Activated naive CD8-positive, alpha-beta T cell treated with anti-CD3 and anti-CD28 coated beads, Interleukin-2, amount 50 U/mL, for 24 hours (primary cell): ENCODE measurements at regions not wholly inside any gene's neighbourhood (a gene's known extent, or its start where the extent isn't known, plus 50 kb on each side); places are given as distances from the start of the nearest gene placed in this dataset.
"Not testable (repeated sequence)": the region's sequence is repeated elsewhere in the genome, so short reads cannot be mapped to it uniquely, and the experiment has no call there.

Source experiments
- ATAC-seq: fragments of 150-1000 bp; cut with Tn5 transposase; one replicate; pipeline ENCODE4 v1.10.0; 2021
- DNase-seq: peaks from one replicate; pipeline ENCODE4 v3.0.0; 2021
- H3K27ac Mint-ChIP-seq: one replicate; pipeline ENCODE4 v1.8.0; 2021; ENCODE audit warnings: mild to moderate bottlenecking, mixed read lengths
- H3K27me3 Mint-ChIP-seq: one replicate; pipeline ENCODE4 v1.8.0; 2021; ENCODE audit warnings: mixed read lengths
- H3K36me3 Mint-ChIP-seq: one replicate; pipeline ENCODE4 v1.8.0; 2021; ENCODE audit warnings: low read depth, mixed read lengths
- H3K4me1 Mint-ChIP-seq: one replicate; pipeline ENCODE4 v1.8.0; 2021; ENCODE audit warnings: mixed read lengths
- H3K4me3 Mint-ChIP-seq: one replicate; pipeline ENCODE4 v1.8.0; 2021; ENCODE audit warnings: mild to moderate bottlenecking, moderate library complexity, mixed read lengths
- H3K9me3 Mint-ChIP-seq: one replicate; pipeline ENCODE4 v1.8.0; 2021; ENCODE audit warnings: mixed read lengths

DNA sequence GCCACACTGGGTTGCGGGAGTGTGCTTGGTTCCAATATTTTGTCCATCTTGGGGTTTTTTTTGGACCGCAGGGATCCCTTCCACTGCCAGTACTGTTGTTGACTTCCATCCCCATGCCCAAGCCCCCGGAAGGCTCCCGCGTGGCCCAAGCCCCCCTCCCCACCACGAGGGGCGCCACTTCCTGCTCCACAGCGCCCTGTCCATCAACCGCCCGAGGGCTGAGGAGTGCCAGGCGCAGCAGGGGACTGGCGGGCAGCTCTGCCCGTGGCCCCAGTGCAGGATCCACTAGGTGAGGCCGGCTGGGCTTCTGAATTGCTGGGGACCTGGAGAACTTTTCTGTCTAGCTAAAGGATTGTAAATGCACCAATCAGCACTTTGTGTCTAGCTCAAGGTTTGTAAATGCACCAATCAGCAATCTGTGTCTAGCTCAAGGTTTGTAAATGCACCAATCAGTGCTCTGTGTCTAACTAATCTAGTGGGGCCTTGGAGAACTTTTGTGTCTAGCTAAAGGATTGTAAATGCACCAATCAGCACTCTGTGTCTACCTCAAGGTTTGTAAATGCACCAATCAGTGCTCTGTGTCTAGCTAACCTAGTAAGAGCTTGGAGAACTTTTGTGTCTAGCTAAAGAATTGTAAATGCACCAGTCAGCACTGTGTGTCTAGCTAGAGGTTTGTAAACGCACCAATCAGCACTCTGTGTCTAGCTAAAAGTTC, 281.3 kb upstream of the CHAC2 start:
- H3K27me3 Mint-ChIP-seq, H3K9me3 Mint-ChIP-seq, DNase-seq, H3K27ac Mint-ChIP-seq, H3K4me1 Mint-ChIP-seq, H3K36me3 Mint-ChIP-seq, ATAC-seq, H3K4me3 Mint-ChIP-seq: not testable (repeated sequence)

GRCh38 chr2:53485021-53485728, 282.4 kb upstream of the CHAC2 start:
- peaks cover 5% of the 10 kb centered on the region for H3K9me3 Mint-ChIP-seq
- no peak for DNase-seq
- no peaks in the 10 kb centered on the region for H3K4me1 Mint-ChIP-seq
- ATAC-seq: no peak
- no peaks in the 10 kb centered on the region for H3K27me3 Mint-ChIP-seq
- no peaks in the 10 kb centered on the region for H3K36me3 Mint-ChIP-seq
- no peak overlapping the region for H3K4me3 Mint-ChIP-seq
- H3K27ac Mint-ChIP-seq: no peak overlapping the region

DNA sequence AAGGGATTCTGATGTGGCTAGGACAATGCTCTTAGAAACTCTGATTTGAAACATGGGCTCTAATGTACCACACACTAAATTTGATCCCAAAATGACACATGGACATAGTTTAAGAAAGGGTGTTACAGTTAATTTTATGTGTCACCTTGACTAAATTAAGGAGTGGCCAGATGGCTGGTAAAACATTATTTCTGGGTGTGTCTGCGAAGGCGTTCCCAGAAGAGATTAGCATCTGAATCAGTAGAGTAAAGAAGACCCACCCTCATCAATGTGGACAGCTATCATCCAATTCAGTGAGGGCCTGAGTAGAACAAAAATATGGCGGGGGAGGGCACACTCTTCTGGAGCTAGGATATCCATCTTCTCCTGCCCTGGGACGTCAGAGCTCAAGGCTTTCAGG, 283.1 kb upstream of the CHAC2 start:
- Mint-ChIP-seq H3K27ac (no peak overlapping the region), H3K36me3 (no peaks in the 10 kb centered on the region), H3K27me3 (no peaks in the 10 kb centered on the region), H3K4me1 (no peaks in the 10 kb centered on the region), H3K4me3 (no peak overlapping the region), H3K9me3 (peaks cover 5% of the 10 kb centered on the region)
- ATAC-seq (no peak), DNase-seq (no peak)

GRCh38 chr2:53477517-53477916, 290.1 kb upstream of the CHAC2 start:
- H3K4me1 Mint-ChIP-seq: no peaks in the 10 kb centered on the region
- H3K27ac Mint-ChIP-seq: no peak overlapping the region
- DNase-seq (no peak), ATAC-seq (no peak)
- peaks cover 2% of the 10 kb centered on the region for H3K27me3 Mint-ChIP-seq
- peaks cover 3% of the 10 kb centered on the region for H3K9me3 Mint-ChIP-seq
- H3K36me3 Mint-ChIP-seq: no peaks in the 10 kb centered on the region
- H3K4me3 Mint-ChIP-seq: no peak overlapping the region

- Mint-ChIP-seq H3K27me3 (peaks cover 2% of the 10 kb centered on the region), H3K9me3 (no peaks in the 10 kb centered on the region), H3K36me3 (no peaks in the 10 kb centered on the region), H3K4me1 (no peaks in the 10 kb centered on the region), H3K27ac (no peak overlapping the region), H3K4me3 (no peak overlapping the region)
- no peak for DNase-seq
- no peak for ATAC-seq
Observed at GRCh38 chr2:53476834-53477233, 290.8 kb upstream of the CHAC2 start.

GRCh38 chr2:53475766-53476165, 291.8 kb upstream of the CHAC2 start:
- no peak overlapping the region for H3K4me3 Mint-ChIP-seq
- no peak overlapping the region for H3K27ac Mint-ChIP-seq
- H3K4me1 Mint-ChIP-seq: no peaks in the 10 kb centered on the region
- no peak for ATAC-seq
- DNase-seq: no peak
- H3K27me3 Mint-ChIP-seq: peaks cover 2% of the 10 kb centered on the region
- no peaks in the 10 kb centered on the region for H3K9me3 Mint-ChIP-seq
- no peaks in the 10 kb centered on the region for H3K36me3 Mint-ChIP-seq

GRCh38 chr2:53475321-53475720, 292.3 kb upstream of the CHAC2 start:
- Mint-ChIP-seq H3K4me3 (no peak overlapping the region), H3K27ac (no peak overlapping the region), H3K27me3 (peaks cover 2% of the 10 kb centered on the region), H3K9me3 (no peaks in the 10 kb centered on the region), H3K36me3 (no peaks in the 10 kb centered on the region), H3K4me1 (no peaks in the 10 kb centered on the region)
- no peak for ATAC-seq
- no peak for DNase-seq

- Mint-ChIP-seq H3K27me3 (peaks cover 2% of the 10 kb centered on the region), H3K4me3 (no peak overlapping the region), H3K4me1 (no peaks in the 10 kb centered on the region), H3K27ac (no peak overlapping the region), H3K9me3 (no peaks in the 10 kb centered on the region), H3K36me3 (no peaks in the 10 kb centered on the region)
- ATAC-seq (no peak), DNase-seq (no peak)
Observed at GRCh38 chr2:53474914-53475313, 292.7 kb upstream of the CHAC2 start.

- Mint-ChIP-seq H3K9me3 (no peaks in the 10 kb centered on the region), H3K27me3 (peaks cover 2% of the 10 kb centered on the region), H3K4me1 (no peaks in the 10 kb centered on the region), H3K4me3 (no peak overlapping the region), H3K27ac (no peak overlapping the region), H3K36me3 (no peaks in the 10 kb centered on the region)
- no peak for DNase-seq
- no peak for ATAC-seq
Observed at GRCh38 chr2:53473775-53474311, 293.8 kb upstream of the CHAC2 start.

- Mint-ChIP-seq H3K27ac (no peak overlapping the region), H3K4me1 (no peaks in the 10 kb centered on the region), H3K9me3 (no peaks in the 10 kb centered on the region), H3K36me3 (no peaks in the 10 kb centered on the region), H3K4me3 (no peak overlapping the region), H3K27me3 (peaks cover 2% of the 10 kb centered on the region)
- no peak for DNase-seq
- no peak for ATAC-seq
Observed at GRCh38 chr2:53473236-53473635, 294.4 kb upstream of the CHAC2 start.

- DNase-seq: no peak
- no peaks in the 10 kb centered on the region for H3K9me3 Mint-ChIP-seq
- H3K4me3 Mint-ChIP-seq: no peak overlapping the region
- no peak overlapping the region for H3K27ac Mint-ChIP-seq
- H3K27me3 Mint-ChIP-seq: no peaks in the 10 kb centered on the region
- no peaks in the 10 kb centered on the region for H3K4me1 Mint-ChIP-seq
- no peaks in the 10 kb centered on the region for H3K36me3 Mint-ChIP-seq
- no peak for ATAC-seq
Observed at GRCh38 chr2:53467467-53468180, 300.0 kb upstream of the CHAC2 start.

- Mint-ChIP-seq H3K4me3 (no peak overlapping the region), H3K36me3 (no peaks in the 10 kb centered on the region), H3K9me3 (no peaks in the 10 kb centered on the region), H3K27ac (no peak overlapping the region), H3K27me3 (peaks cover 8% of the 10 kb centered on the region), H3K4me1 (no peaks in the 10 kb centered on the region)
- DNase-seq: no peak
- no peak for ATAC-seq
Observed at GRCh38 chr2:53463806-53464726, 303.5 kb upstream of the CHAC2 start.

DNA sequence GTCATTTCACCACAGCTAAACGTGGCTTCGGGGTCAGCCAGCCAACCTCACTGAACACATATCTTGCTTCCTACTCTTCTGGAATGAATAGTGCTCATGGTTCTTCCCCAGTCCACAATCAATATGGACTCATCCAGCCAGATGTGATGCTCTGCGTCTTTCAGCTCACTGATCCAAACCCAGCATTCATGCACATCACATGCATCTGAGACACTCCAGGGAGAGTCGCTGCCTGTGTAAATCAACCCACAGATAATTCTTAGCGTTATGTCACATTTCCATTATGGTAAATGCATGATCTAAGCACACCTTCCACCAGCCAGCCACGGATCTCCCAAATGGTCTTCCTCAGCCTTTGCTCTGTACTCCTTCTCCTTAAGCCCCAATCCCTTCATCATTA, 306.7 kb upstream of the CHAC2 start:
- ATAC-seq (no peak), DNase-seq (no peak)
- Mint-ChIP-seq H3K36me3 (no peaks in the 10 kb centered on the region), H3K27ac (no peak overlapping the region), H3K9me3 (peaks cover 5% of the 10 kb centered on the region), H3K27me3 (peaks cover 8% of the 10 kb centered on the region), H3K4me1 (no peaks in the 10 kb centered on the region), H3K4me3 (no peak overlapping the region)

DNA sequence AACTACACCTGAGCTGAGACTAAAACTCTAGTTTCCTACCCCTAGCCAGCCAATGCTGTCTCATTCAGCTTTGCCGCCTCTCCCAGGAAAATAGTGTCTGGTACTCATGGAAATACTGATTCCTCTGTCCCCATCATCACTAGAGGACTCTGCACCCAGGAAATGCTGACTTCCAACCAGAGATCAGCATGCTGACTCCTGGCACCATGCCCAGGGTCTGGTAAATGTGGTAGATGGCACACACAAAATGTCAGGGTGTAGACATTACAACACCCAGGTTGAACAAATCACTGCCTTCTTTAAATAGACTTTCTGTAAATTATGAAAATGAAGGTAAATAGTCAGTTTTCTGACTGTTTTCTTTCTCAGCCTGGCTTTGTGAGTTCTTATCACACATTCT, 307.3 kb upstream of the CHAC2 start:
- Mint-ChIP-seq H3K27ac (no peak overlapping the region), H3K27me3 (peaks cover 8% of the 10 kb centered on the region), H3K4me3 (no peak overlapping the region), H3K9me3 (peaks cover 5% of the 10 kb centered on the region), H3K36me3 (no peaks in the 10 kb centered on the region), H3K4me1 (no peaks in the 10 kb centered on the region)
- no peak for ATAC-seq
- no peak for DNase-seq
